Central memory CD8-positive, alpha-beta T cell (primary cell): ENCODE measurements at regions not wholly inside any gene's neighbourhood (a gene's known extent, or its start where the extent isn't known, plus 50 kb on each side); places are given as distances from the start of the nearest gene placed in this dataset.
"Not testable (repeated sequence)": the region's sequence is repeated elsewhere in the genome, so short reads cannot be mapped to it uniquely, and the experiment has no call there.

Source experiments
- ATAC-seq: fragments of 150-1000 bp; cut with Tn5 transposase; replicated peaks from 2 replicates; pipeline ENCODE4 v1.10.0; 2022; ENCODE audit warnings: mild to moderate bottlenecking, moderate FRiP score, moderate number of reproducible peaks; ENCODE audit not compliant: poor library complexity, severe bottlenecking; ENCODE audit errors: extremely low read depth
- DNase-seq, 2 donors: peaks; one replicate each; pipeline ENCODE4 v3.0.0; 2021; ENCODE audit warnings: low spot score in 2 of 2
- H3K27ac Mint-ChIP-seq: one replicate; pipeline ENCODE4 v1.8.0; 2022; ENCODE audit warnings: low read depth, mild to moderate bottlenecking, moderate library complexity, mixed read lengths
- H3K27me3 Mint-ChIP-seq: one replicate; pipeline ENCODE4 v1.8.0; 2022; ENCODE audit warnings: mixed read lengths
- H3K36me3 Mint-ChIP-seq: one replicate; pipeline ENCODE4 v1.8.0; 2022; ENCODE audit warnings: mild to moderate bottlenecking, moderate library complexity, mixed read lengths; ENCODE audit not compliant: insufficient read depth
- H3K4me1 Mint-ChIP-seq: one replicate; pipeline ENCODE4 v1.8.0; 2022; ENCODE audit warnings: mixed read lengths
- H3K4me3 Mint-ChIP-seq: one replicate; pipeline ENCODE4 v1.8.0; 2022; ENCODE audit warnings: mild to moderate bottlenecking, moderate library complexity, mixed read lengths
- H3K9me3 Mint-ChIP-seq: one replicate; pipeline ENCODE4 v1.8.0; 2022; ENCODE audit warnings: mixed read lengths

- ATAC-seq, H3K9me3 Mint-ChIP-seq, DNase-seq, H3K4me1 Mint-ChIP-seq, H3K36me3 Mint-ChIP-seq, H3K27ac Mint-ChIP-seq, H3K4me3 Mint-ChIP-seq: not testable (repeated sequence)
- H3K27me3 Mint-ChIP-seq, result peaks cover 26% of the 10 kb centered on the region
These were observed 80.7 kb downstream of the SPTSSA start for GRCh38 chr14:34381304-34381703.

- Mint-ChIP-seq H3K4me1 (no peaks in the 10 kb centered on the region), H3K36me3 (no peaks in the 10 kb centered on the region), H3K27me3 (peaks cover 26% of the 10 kb centered on the region), H3K9me3 (no peaks in the 10 kb centered on the region), H3K27ac (no peak overlapping the region), H3K4me3 (no peak overlapping the region)
- no peak for DNase-seq
- no peak for ATAC-seq
These were observed 81.6 kb downstream of the SPTSSA start for GRCh38 chr14:34380471-34380845.

- H3K27ac Mint-ChIP-seq, result no peak overlapping the region
- no peak overlapping the region for H3K4me3 Mint-ChIP-seq
- ATAC-seq (no peak), DNase-seq (no peak)
- no peaks in the 10 kb centered on the region for H3K4me1 Mint-ChIP-seq
- H3K27me3 Mint-ChIP-seq, result peaks cover 23% of the 10 kb centered on the region
- no peaks in the 10 kb centered on the region for H3K9me3 Mint-ChIP-seq
- no peaks in the 10 kb centered on the region for H3K36me3 Mint-ChIP-seq
These were observed 82.1 kb downstream of the SPTSSA start for GRCh38 chr14:34379816-34380470.

GRCh38 chr14:34376649-34377267, 85.3 kb downstream of the SPTSSA start:
- H3K36me3 Mint-ChIP-seq, result no peaks in the 10 kb centered on the region
- no peak overlapping the region for H3K4me3 Mint-ChIP-seq
- H3K27ac Mint-ChIP-seq, result no peak overlapping the region
- H3K27me3 Mint-ChIP-seq, result no peaks in the 10 kb centered on the region
- no peaks in the 10 kb centered on the region for H3K4me1 Mint-ChIP-seq
- no peaks in the 10 kb centered on the region for H3K9me3 Mint-ChIP-seq
- DNase-seq (no peak), ATAC-seq (no peak)

GRCh38 chr14:34374998-34375740, 86.9 kb downstream of the SPTSSA start:
- no peak overlapping the region for H3K27ac Mint-ChIP-seq
- no peaks in the 10 kb centered on the region for H3K9me3 Mint-ChIP-seq
- no peak overlapping the region for H3K4me3 Mint-ChIP-seq
- H3K27me3 Mint-ChIP-seq, result peaks cover 7% of the 10 kb centered on the region
- no peaks in the 10 kb centered on the region for H3K4me1 Mint-ChIP-seq
- DNase-seq (no peak), ATAC-seq (no peak)
- H3K36me3 Mint-ChIP-seq, result no peaks in the 10 kb centered on the region

- Mint-ChIP-seq H3K27me3 (peaks cover 19% of the 10 kb centered on the region), H3K4me3 (no peak overlapping the region), H3K27ac (no peak overlapping the region), H3K36me3 (no peaks in the 10 kb centered on the region), H3K9me3 (no peaks in the 10 kb centered on the region), H3K4me1 (no peaks in the 10 kb centered on the region)
- DNase-seq (no peak), ATAC-seq (no peak)
These were observed 88.8 kb downstream of the SPTSSA start for GRCh38 chr14:34373191-34373590.

- no peak for ATAC-seq
- Mint-ChIP-seq H3K36me3 (no peaks in the 10 kb centered on the region), H3K4me1 (no peaks in the 10 kb centered on the region)
These were observed 89.3 kb downstream of the SPTSSA start for GRCh38 chr14:34372786-34373185.

GRCh38 chr14:34369648-34370030, 92.4 kb downstream of the SPTSSA start:
- Mint-ChIP-seq H3K4me3 (no peak overlapping the region), H3K27ac (no peak overlapping the region), H3K9me3 (no peaks in the 10 kb centered on the region), H3K27me3 (peaks cover 39% of the 10 kb centered on the region), H3K4me1 (no peaks in the 10 kb centered on the region), H3K36me3 (no peaks in the 10 kb centered on the region)
- no peak for ATAC-seq
- DNase-seq, result no peak

More at GRCh38 chr14:34372786-34373185, 89.3 kb downstream of the SPTSSA start:
- H3K27me3 Mint-ChIP-seq, result peaks cover 23% of the 10 kb centered on the region
- H3K27ac Mint-ChIP-seq, result no peak overlapping the region
- H3K4me3 Mint-ChIP-seq, result no peak overlapping the region
- H3K9me3 Mint-ChIP-seq, result no peaks in the 10 kb centered on the region
- no peak for DNase-seq

GRCh38 chr14:34368971-34369647, 92.9 kb downstream of the SPTSSA start:
- peaks cover 44% of the 10 kb centered on the region for H3K27me3 Mint-ChIP-seq
- H3K27ac Mint-ChIP-seq, result no peak overlapping the region
- no peaks in the 10 kb centered on the region for H3K36me3 Mint-ChIP-seq
- H3K4me3 Mint-ChIP-seq, result no peak overlapping the region
- DNase-seq (no peak), ATAC-seq (no peak)
- no peaks in the 10 kb centered on the region for H3K9me3 Mint-ChIP-seq
- no peaks in the 10 kb centered on the region for H3K4me1 Mint-ChIP-seq

- H3K36me3 Mint-ChIP-seq, result no peaks in the 10 kb centered on the region
- no peaks in the 10 kb centered on the region for H3K4me1 Mint-ChIP-seq
- H3K9me3 Mint-ChIP-seq, result no peaks in the 10 kb centered on the region
- no peak overlapping the region for H3K4me3 Mint-ChIP-seq
- peaks cover 52% of the 10 kb centered on the region for H3K27me3 Mint-ChIP-seq
- ATAC-seq (no peak), DNase-seq (no peak)
- H3K27ac Mint-ChIP-seq, result no peak overlapping the region
These were observed 93.7 kb downstream of the SPTSSA start for GRCh38 chr14:34368115-34368970.

- no peak for ATAC-seq
These were observed 96.6 kb downstream of the SPTSSA start for GRCh38 chr14:34365309-34365915.

GRCh38 chr14:34364201-34364600, 97.8 kb downstream of the SPTSSA start:
- Mint-ChIP-seq H3K9me3 (no peaks in the 10 kb centered on the region), H3K4me1 (no peaks in the 10 kb centered on the region), H3K4me3 (no peak overlapping the region), H3K27me3 (peaks cover 45% of the 10 kb centered on the region), H3K27ac (no peak overlapping the region), H3K36me3 (no peaks in the 10 kb centered on the region)
- no peak for DNase-seq
- no peak for ATAC-seq

More at GRCh38 chr14:34365309-34365915, 96.6 kb downstream of the SPTSSA start:
- no peak for DNase-seq
- H3K36me3 Mint-ChIP-seq, result no peaks in the 10 kb centered on the region
- H3K27ac Mint-ChIP-seq, result no peak overlapping the region
- H3K4me1 Mint-ChIP-seq, result no peaks in the 10 kb centered on the region
- no peak overlapping the region for H3K4me3 Mint-ChIP-seq
- H3K27me3 Mint-ChIP-seq, result peaks cover 49% of the 10 kb centered on the region
- no peaks in the 10 kb centered on the region for H3K9me3 Mint-ChIP-seq
